ENCODE measurements at regions not wholly inside any gene's neighbourhood (a gene's known extent, or its start where the extent isn't known, plus 50 kb on each side); places are given as distances from the start of the nearest gene placed in this dataset.
A peak's percentile ranks its signal among the peaks of the same experiment; 100 is the strongest.
"Not testable (repeated sequence)": the region's sequence is repeated elsewhere in the genome, so short reads cannot be mapped to it uniquely, and the experiment has no call there.

GRCh38 chr5:177894681-177895453, 101.2 kb downstream of the PROP1 start:
- H3K36me3 Mint-ChIP-seq; H3K27me3 Mint-ChIP-seq; CTCF ChIA-PET; H3K4me3 Mint-ChIP-seq; H3K9me3 Mint-ChIP-seq (ENCODE audit: low read depth); H3K27ac Mint-ChIP-seq; DNase-seq; H3K4me1 Mint-ChIP-seq; ATAC-seq: not testable (repeated sequence)

GRCh38 chr5:177892357-177892665, 103.7 kb downstream of the PROP1 start:
- ATAC-seq; H3K9me3 Mint-ChIP-seq (ENCODE audit: low read depth); H3K27me3 Mint-ChIP-seq; H3K36me3 Mint-ChIP-seq; DNase-seq; H3K27ac Mint-ChIP-seq; H3K4me1 Mint-ChIP-seq; H3K4me3 Mint-ChIP-seq; CTCF ChIA-PET: not testable (repeated sequence)

- H3K9me3 Mint-ChIP-seq (ENCODE audit: low read depth); H3K36me3 Mint-ChIP-seq; CTCF ChIA-PET; H3K4me3 Mint-ChIP-seq; H3K4me1 Mint-ChIP-seq; H3K27ac Mint-ChIP-seq; H3K27me3 Mint-ChIP-seq: not testable (repeated sequence)
- ATAC-seq (peak; percentile 96), DNase-seq (peak; percentile 55)
Measured at GRCh38 chr5:177891547-177892356, 104.3 kb downstream of the PROP1 start.

GRCh38 chr5:177883295-177883694, 100.6 kb upstream of the FAM153A start:
- DNase-seq; H3K4me3 Mint-ChIP-seq; CTCF ChIA-PET; ATAC-seq; H3K27ac Mint-ChIP-seq; H3K36me3 Mint-ChIP-seq; H3K9me3 Mint-ChIP-seq (ENCODE audit: low read depth); H3K4me1 Mint-ChIP-seq; H3K27me3 Mint-ChIP-seq: not testable (repeated sequence)

- H3K36me3 Mint-ChIP-seq; CTCF ChIA-PET; DNase-seq; H3K9me3 Mint-ChIP-seq (ENCODE audit: low read depth); H3K4me1 Mint-ChIP-seq; H3K27me3 Mint-ChIP-seq: not testable (repeated sequence)
- Mint-ChIP-seq H3K4me3 (peak overlapping the region; percentile 72), H3K27ac (peak overlapping the region; percentile 57)
- peak; percentile 8 for ATAC-seq
Measured at GRCh38 chr5:177875900-177876238, 93.2 kb upstream of the FAM153A start.

- H3K36me3 Mint-ChIP-seq; H3K9me3 Mint-ChIP-seq (ENCODE audit: low read depth); CTCF ChIA-PET; H3K27me3 Mint-ChIP-seq; H3K4me1 Mint-ChIP-seq: not testable (repeated sequence)
- ATAC-seq (peak; percentile 93), DNase-seq (peak; percentile 49)
- peak overlapping the region; percentile 72 for H3K4me3 Mint-ChIP-seq
- H3K27ac Mint-ChIP-seq, result peak overlapping the region; percentile 57
Measured at GRCh38 chr5:177875013-177875899, 92.6 kb upstream of the FAM153A start.

- H3K27me3 Mint-ChIP-seq, result not testable (repeated sequence)
Measured at GRCh38 chr5:177863822-177864446, 81.2 kb upstream of the FAM153A start.

GRCh38 chr5:177857642-177858200, 75.0 kb upstream of the FAM153A start:
- H3K27ac Mint-ChIP-seq; H3K36me3 Mint-ChIP-seq; DNase-seq; CTCF ChIA-PET; H3K4me3 Mint-ChIP-seq; H3K4me1 Mint-ChIP-seq; H3K27me3 Mint-ChIP-seq; H3K9me3 Mint-ChIP-seq (ENCODE audit: low read depth); ATAC-seq: not testable (repeated sequence)

More at GRCh38 chr5:177863822-177864446, 81.2 kb upstream of the FAM153A start:
- H3K4me3 Mint-ChIP-seq; H3K4me1 Mint-ChIP-seq; DNase-seq; CTCF ChIA-PET; H3K27ac Mint-ChIP-seq; H3K36me3 Mint-ChIP-seq; ATAC-seq; H3K9me3 Mint-ChIP-seq (ENCODE audit: low read depth): not testable (repeated sequence)

- H3K27me3 Mint-ChIP-seq; CTCF ChIA-PET; H3K4me1 Mint-ChIP-seq; DNase-seq; H3K9me3 Mint-ChIP-seq (ENCODE audit: low read depth); H3K27ac Mint-ChIP-seq; H3K36me3 Mint-ChIP-seq; ATAC-seq; H3K4me3 Mint-ChIP-seq: not testable (repeated sequence)
Measured at GRCh38 chr5:177856474-177856873, 73.8 kb upstream of the FAM153A start.

- H3K4me1 Mint-ChIP-seq; H3K36me3 Mint-ChIP-seq; CTCF ChIA-PET; H3K9me3 Mint-ChIP-seq (ENCODE audit: low read depth); DNase-seq; H3K27me3 Mint-ChIP-seq; H3K4me3 Mint-ChIP-seq; H3K27ac Mint-ChIP-seq: not testable (repeated sequence)
- ATAC-seq, result peak; percentile 72
Measured at GRCh38 chr5:177847914-177848313, 65.2 kb upstream of the FAM153A start.

GRCh38 chr5:177846598-177846997, 63.9 kb upstream of the FAM153A start:
- H3K36me3 Mint-ChIP-seq; H3K27ac Mint-ChIP-seq; H3K4me1 Mint-ChIP-seq; H3K4me3 Mint-ChIP-seq; CTCF ChIA-PET; H3K9me3 Mint-ChIP-seq (ENCODE audit: low read depth); DNase-seq; H3K27me3 Mint-ChIP-seq: not testable (repeated sequence)
- ATAC-seq, result peak; percentile 57

GRCh38 chr5:177845906-177846305, 63.2 kb upstream of the FAM153A start:
- H3K36me3 Mint-ChIP-seq; H3K4me1 Mint-ChIP-seq; H3K27ac Mint-ChIP-seq; ATAC-seq; DNase-seq; H3K4me3 Mint-ChIP-seq; H3K9me3 Mint-ChIP-seq (ENCODE audit: low read depth); H3K27me3 Mint-ChIP-seq; CTCF ChIA-PET: not testable (repeated sequence)

- Mint-ChIP-seq H3K4me1 (peaks cover 12% of the 10 kb centered on the region), H3K4me3 (peak overlapping the region; percentile 71), H3K27ac (peak overlapping the region; percentile 72)
- CTCF ChIA-PET; H3K27me3 Mint-ChIP-seq; H3K36me3 Mint-ChIP-seq; H3K9me3 Mint-ChIP-seq (ENCODE audit: low read depth): not testable (repeated sequence)
- ATAC-seq (peak; percentile 85), DNase-seq (peak; percentile 76)
Measured at GRCh38 chr5:177836191-177836590, 53.5 kb upstream of the FAM153A start.
